Mucosa of descending colon (tissue), 3 donors: ENCODE measurements at regions not wholly inside any gene's neighbourhood (a gene's known extent, or its start where the extent isn't known, plus 50 kb on each side); places are given as distances from the start of the nearest gene placed in this dataset.

Source experiments
- ATAC-seq: fragments of 200-7000 bp; cut with Tn5 transposase; one replicate; pipeline ENCODE4 v1.9.1; 2020; ENCODE audit warnings: mild to moderate bottlenecking, moderate library complexity
- DNase-seq, 3 donors: peaks; one replicate each; pipeline ENCODE4 v3.0.0-alpha.2; 2020
- H3K36me3 ChIP-seq: fragments of 200-600 bp; one replicate; pipeline ENCODE4 v1.8.0; 2021; ENCODE audit warnings: low read depth, mild to moderate bottlenecking
- H3K4me1 ChIP-seq: fragments of 200-600 bp; one replicate; pipeline ENCODE4 v1.8.0; 2021; ENCODE audit warnings: low read depth, mild to moderate bottlenecking
- H3K4me3 ChIP-seq: fragments of 200-600 bp; one replicate; pipeline ENCODE4 v1.8.0; 2021; ENCODE audit warnings: mild to moderate bottlenecking
- H3K9me3 ChIP-seq: fragments of 200-600 bp; one replicate; pipeline ENCODE4 v1.8.0; 2021; ENCODE audit warnings: mild to moderate bottlenecking
- CTCF ChIP-seq: fragments of 200-600 bp; IDR thresholded peaks from one replicate; pipeline ENCODE4 v1.8.0; 2022; ENCODE audit warnings: antibody characterized with exemption, mild to moderate bottlenecking
- intact Hi-C, 2 donors: fragments of 100-400 bp; cut with DNase I in 1 of 2; cut with micrococcal nuclease in 1 of 2; formaldehyde crosslinking; loops; one replicate each; pipeline versions ENCODE4 v1.11.0 to v1.11.1; 2022; cut with DNase I, micrococcal nuclease
- donor health status: DM: no; HTN: no; CAD: no; lungs with moderate emphysema.
- donor health status: DM: no; HTN: no; CAD: no.
- donor health status: DM: no; HTN: yes; CAD: no.

- TF ChIP-seq CTCF = no peak
- Histone ChIP-seq H3K9me3 (no peaks in the 10 kb centered on the region), H3K4me3 (no peak overlapping the region), H3K36me3 (no peaks in the 10 kb centered on the region), H3K4me1 (no peaks in the 10 kb centered on the region)
- DNase-seq (no peak), ATAC-seq (no peak)
- intact Hi-C loops = no loop called here
Observed at GRCh38 chr6:117167520-117168271, 97.7 kb upstream of the VGLL2 start.

- no peak for TF ChIP-seq CTCF
- H3K36me3 ChIP-seq = no peaks in the 10 kb centered on the region
- DNase-seq (no peak), ATAC-seq (no peak)
- intact Hi-C loops = no loop called here
- H3K4me1 ChIP-seq = no peaks in the 10 kb centered on the region
- H3K4me3 ChIP-seq = no peak overlapping the region
- no peaks in the 10 kb centered on the region for H3K9me3 ChIP-seq
Observed at GRCh38 chr6:117168296-117169063, 96.9 kb upstream of the VGLL2 start.

DNA sequence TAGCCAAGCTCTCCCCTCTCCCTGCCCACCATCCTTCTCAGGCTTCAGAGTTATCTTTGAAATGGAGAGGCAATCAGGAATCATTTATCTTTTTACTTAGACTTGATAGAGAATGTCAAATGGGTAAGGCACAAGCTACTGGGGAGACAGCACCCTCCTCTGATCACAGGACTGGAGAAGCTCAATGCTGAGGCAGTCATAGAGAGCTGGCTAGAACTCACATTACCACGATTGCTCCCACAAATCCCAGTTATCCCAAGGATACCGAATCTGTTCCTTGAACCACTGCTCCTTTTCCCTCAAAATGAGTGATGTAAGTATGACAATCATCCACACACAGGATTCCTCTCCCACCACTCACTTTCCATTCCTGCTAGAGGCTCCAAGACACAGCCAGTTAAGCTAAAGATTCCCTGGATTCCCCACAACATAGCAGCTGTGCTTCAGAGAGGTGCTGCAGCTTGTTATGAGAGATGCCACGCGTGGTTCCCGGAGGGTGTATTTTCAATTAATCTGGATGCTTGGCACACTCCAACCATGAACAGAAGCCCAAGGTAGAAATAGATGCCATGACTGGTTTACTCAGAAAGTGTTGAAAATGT lies 96.2 kb upstream of the VGLL2 start:
- Histone ChIP-seq H3K9me3 (no peaks in the 10 kb centered on the region), H3K36me3 (no peaks in the 10 kb centered on the region), H3K4me3 (no peak overlapping the region), H3K4me1 (no peaks in the 10 kb centered on the region)
- no peak for ATAC-seq
- DNase-seq = no peak
- TF ChIP-seq CTCF = no peak
- intact Hi-C loops = no loop called here

- no peak for TF ChIP-seq CTCF
- H3K4me1 ChIP-seq = no peaks in the 10 kb centered on the region
- intact Hi-C loops = no loop called here
- no peak overlapping the region for H3K4me3 ChIP-seq
- no peaks in the 10 kb centered on the region for H3K36me3 ChIP-seq
- ATAC-seq (no peak), DNase-seq (no peak)
- H3K9me3 ChIP-seq = no peaks in the 10 kb centered on the region
Observed at GRCh38 chr6:117169781-117170281, 95.5 kb upstream of the VGLL2 start.

DNA sequence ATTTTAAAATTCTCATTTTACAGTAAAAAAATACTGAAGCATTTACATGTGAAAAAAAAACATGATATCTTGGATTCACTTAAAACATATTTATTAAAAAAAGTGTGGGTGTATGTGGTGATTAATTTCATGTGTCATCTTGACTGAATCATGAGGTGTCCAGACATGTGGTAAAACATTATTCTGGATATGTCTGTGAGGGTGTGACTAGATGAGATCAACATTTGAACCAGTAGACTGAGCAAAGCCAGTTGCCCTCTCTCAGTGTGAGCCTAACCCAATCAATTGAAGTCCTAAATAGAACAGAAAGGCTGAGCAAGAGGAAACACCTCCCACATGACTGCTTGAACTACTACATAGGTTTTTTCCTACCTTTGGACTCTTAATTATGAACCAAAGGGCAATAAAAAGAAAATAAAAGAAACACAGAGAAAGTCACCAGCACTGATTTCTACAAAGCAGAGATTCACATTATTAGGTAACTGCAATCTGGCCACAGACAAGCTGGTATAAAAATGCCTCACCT lies 90.5 kb upstream of the VGLL2 start:
- no peak for TF ChIP-seq CTCF
- Histone ChIP-seq H3K4me1 (no peaks in the 10 kb centered on the region), H3K36me3 (no peaks in the 10 kb centered on the region), H3K4me3 (no peak overlapping the region), H3K9me3 (no peaks in the 10 kb centered on the region)
- DNase-seq (no peak), ATAC-seq (peak; percentile 81)
- intact Hi-C loops = no loop called here
